IMR-90 (cell line): ENCODE measurements at regions not wholly inside any gene's neighbourhood (a gene's known extent, or its start where the extent isn't known, plus 50 kb on each side); places are given as distances from the start of the nearest gene placed in this dataset.

Experiments
- CTCF ChIP-seq: conservative IDR thresholded peaks from 2 replicates; pipeline ENCODE4 v1.5.1; 2012; ENCODE audit warnings: mild to moderate bottlenecking, low read depth, low read length, improper control_type of control experiment
- MAFK ChIP-seq: IDR thresholded peaks from 2 replicates; pipeline ENCODE4 v1.6.1; 2012; ENCODE audit warnings: low read depth, low read length, improper control_type of control experiment
- POLR2A ChIP-seq: IDR thresholded peaks from 2 replicates; pipeline ENCODE4 v1.6.1; 2012; ENCODE audit warnings: mild to moderate bottlenecking, low read depth, low read length

GRCh38 chr18:72206814-72207213 lies 337.3 kb downstream of the CBLN2 start:
- TF ChIP-seq CTCF (no peak), POLR2A (no peak), MAFK (no peak)
